NCI-H2196 treated with DMSO at 0.1 percent for 48 hours (cell line): ENCODE measurements at regions not wholly inside any gene's neighbourhood (a gene's known extent, or its start where the extent isn't known, plus 50 kb on each side); places are given as distances from the start of the nearest gene placed in this dataset.

Experiments
- DNase-seq: peaks from one replicate; lab custom pipeline; 2025; ENCODE audit not compliant: unreplicated experiment; lab: John Stamatoyannopoulos, UW

DNA sequence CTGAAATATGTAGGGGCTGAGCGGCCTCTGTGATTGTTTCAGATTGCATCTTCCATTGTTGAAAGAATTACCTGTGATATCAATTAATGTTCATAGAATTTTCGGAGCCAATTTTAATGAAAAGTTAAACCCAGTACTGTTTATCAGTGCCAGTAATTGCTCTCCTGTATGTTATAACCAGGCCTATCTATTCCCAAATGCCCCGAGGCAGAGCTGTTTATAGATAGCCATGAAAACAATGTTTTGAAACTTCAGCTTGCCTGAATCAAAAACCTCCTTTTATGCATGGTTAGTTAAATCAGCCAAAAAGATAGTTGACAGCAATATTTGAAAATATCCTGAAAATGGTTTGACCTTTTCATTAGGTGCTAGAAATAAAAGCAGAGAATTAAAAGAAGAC is 50.1 kb upstream of the HDAC9 start:
- no peak for DNase-seq
